Upper lobe of left lung (tissue), 4 donors: ENCODE measurements at regions not wholly inside any gene's neighbourhood (a gene's known extent, or its start where the extent isn't known, plus 50 kb on each side); places are given as distances from the start of the nearest gene placed in this dataset.

Source experiments
- CTCF ChIP-seq, 6 experiments: fragments of 450-650 bp in 4 of 6; fragments of 200-600 bp in 2 of 6; sonication (generic) in 2 of 6; IDR thresholded peaks; one replicate each; pipeline ENCODE4 v1.5.1; 2016 to 2019; ENCODE audit warnings: antibody characterized with exemption in 6 of 6
- POLR2A ChIP-seq, 4 donors: fragments of 450-650 bp; IDR thresholded peaks; one replicate each; pipeline ENCODE4 v1.5.1; 2016 to 2017; ENCODE audit warnings: antibody characterized with exemption in 4 of 4, mild to moderate bottlenecking in 2 of 4
- POLR2AphosphoS5 ChIP-seq, 2 donors: sonication (generic); formaldehyde crosslinking; IDR thresholded peaks; one replicate each; pipeline ENCODE4 v1.5.1; 2017; ENCODE audit warnings: antibody characterized with exemption in 2 of 2

- TF ChIP-seq CTCF (IDR thresholded peaks at IDR 0.05) (no peak), POLR2AphosphoS5 (IDR thresholded peaks at IDR 0.05) (no peak), POLR2A (IDR thresholded peaks at IDR 0.05) (no peak)
These were observed 115.2 kb downstream of the SLC5A7 start for GRCh38 chr2:108101481-108101880.
